ENCODE measurements at regions not wholly inside any gene's neighbourhood (a gene's known extent, or its start where the extent isn't known, plus 50 kb on each side); places are given as distances from the start of the nearest gene placed in this dataset.

DNA sequence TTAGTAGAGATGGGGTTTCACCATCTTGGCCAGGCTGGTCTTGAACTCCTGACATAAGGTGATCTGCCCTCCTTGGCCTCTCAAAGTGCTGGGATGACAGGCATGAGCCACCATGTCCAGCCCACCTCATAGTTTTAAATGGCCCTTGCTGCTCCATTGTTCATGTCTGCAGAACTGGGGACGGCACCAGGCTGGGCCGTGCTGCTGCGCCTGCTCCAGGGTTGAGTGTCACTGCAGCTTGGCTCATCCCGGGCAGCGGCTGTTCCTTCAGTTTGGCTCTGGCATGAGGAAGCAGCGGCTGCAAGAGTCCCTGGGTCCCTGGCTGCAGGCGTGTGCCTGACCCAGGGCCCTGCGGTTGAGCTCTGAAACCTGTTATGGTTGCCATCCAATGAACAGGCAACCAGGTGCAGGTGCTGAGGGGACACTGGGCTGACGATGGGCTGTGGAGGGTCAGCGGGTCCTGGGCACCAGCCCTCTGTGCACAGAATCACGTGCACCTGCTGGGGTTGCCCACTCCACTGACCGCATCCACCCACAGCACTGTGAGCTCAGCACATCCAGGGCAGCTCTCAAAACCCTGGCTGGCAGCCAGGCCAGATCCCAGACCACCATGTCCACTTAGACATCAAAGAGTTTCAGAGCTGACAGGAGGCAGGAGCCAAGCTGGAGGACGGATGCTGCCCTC is 70.2 kb upstream of the PPP2R2D start:
- TF ChIP-seq, protein P1, sequence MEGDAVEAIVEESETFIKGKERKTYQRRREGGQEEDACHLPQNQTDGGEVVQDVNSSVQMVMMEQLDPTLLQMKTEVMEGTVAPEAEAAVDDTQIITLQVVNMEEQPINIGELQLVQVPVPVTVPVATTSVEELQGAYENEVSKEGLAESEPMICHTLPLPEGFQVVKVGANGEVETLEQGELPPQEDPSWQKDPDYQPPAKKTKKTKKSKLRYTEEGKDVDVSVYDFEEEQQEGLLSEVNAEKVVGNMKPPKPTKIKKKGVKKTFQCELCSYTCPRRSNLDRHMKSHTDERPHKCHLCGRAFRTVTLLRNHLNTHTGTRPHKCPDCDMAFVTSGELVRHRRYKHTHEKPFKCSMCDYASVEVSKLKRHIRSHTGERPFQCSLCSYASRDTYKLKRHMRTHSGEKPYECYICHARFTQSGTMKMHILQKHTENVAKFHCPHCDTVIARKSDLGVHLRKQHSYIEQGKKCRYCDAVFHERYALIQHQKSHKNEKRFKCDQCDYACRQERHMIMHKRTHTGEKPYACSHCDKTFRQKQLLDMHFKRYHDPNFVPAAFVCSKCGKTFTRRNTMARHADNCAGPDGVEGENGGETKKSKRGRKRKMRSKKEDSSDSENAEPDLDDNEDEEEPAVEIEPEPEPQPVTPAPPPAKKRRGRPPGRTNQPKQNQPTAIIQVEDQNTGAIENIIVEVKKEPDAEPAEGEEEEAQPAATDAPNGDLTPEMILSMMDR (IDR thresholded peaks at IDR 0.05; ENCODE audit: control insufficient read depth, insufficient read depth, low read depth, low read length, missing control alignments), result no peak
- H3K4me3 ChIP-seq (ENCODE audit: control insufficient read depth, low read depth, low read length), result no peak overlapping the region
- DNase-seq (ENCODE audit: low read depth), result no peak

DNA sequence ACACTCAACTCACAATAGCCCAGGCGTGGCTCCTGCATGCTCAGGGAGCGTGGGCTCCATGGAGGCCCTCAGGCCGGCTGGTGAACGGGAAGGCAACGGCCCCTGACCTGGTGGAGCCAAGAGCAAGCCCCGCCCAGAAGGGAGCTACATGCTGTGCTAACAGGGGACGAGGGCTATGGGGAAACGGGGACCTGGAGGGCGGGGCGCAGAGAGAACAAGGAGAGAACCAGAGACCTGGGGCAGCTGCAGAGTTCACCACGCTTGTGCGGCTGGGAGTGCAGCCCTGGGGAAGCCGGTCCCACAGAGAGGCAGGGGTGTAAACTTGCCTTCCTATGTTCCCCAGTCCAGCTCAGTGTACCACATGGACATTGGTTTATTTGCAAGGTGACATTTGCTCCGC is 69.2 kb upstream of the PPP2R2D start:
- no peak for DNase-seq (ENCODE audit: low read depth)
- no peak overlapping the region for H3K4me3 ChIP-seq (ENCODE audit: control insufficient read depth, low read depth, low read length)
- TF ChIP-seq, protein P1 (IDR thresholded peaks at IDR 0.05; ENCODE audit: control insufficient read depth, insufficient read depth, low read depth, low read length, missing control alignments), result no peak

DNA sequence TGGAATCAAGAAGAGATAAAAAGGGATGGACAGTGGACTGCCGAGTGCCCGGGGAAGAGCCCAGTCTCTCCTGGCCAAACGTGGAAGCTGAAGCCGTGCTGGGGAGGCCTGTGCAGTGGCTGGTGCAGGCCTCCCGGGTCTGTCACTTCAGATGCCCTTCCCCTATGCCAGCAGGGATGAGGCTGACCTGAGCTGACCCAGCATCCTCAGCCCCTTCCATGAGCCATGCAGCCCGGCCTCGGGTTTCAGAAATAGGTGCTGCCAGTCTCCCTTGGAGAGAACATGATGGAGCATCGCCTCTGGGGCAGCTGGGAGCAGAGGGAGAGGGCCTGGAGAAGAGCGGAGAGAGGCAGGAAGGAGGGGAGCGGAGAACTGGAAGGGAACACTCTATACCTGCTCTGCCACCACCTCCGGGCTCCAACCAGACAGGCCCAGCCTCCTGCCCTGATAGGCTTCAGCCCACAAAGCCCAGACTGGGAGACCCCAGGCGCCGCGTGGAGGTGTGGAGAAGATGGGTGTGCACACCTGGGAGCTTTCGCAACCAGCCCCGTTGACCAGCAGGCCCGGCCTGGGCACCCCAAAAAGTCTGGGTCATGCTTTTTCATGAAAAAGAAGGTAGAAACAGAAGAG is 68.6 kb upstream of the PPP2R2D start:
- no peak for DNase-seq (ENCODE audit: low read depth)
- TF ChIP-seq, protein P1 (IDR thresholded peaks at IDR 0.05; ENCODE audit: control insufficient read depth, insufficient read depth, low read depth, low read length, missing control alignments), result no peak
- H3K4me3 ChIP-seq (ENCODE audit: control insufficient read depth, low read depth, low read length), result no peak overlapping the region

DNA sequence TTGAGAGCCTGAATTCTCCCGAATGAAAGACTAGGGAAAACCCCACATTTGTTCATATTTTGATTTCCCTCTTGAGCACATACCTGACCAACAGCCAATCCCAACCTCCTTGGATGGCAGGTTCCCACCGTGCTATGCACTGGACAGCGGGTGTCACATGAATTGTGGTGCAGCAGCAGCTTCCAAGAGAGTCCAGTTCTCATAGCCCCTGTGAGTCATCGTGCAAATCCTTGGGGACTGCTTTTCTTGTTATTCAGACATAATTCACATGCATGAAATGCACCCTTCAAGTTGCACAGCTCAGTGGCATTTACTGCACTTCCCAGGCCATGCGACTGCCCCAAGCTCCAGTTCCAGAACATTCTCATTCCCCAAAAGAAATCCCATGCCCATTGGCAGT is 67.8 kb upstream of the PPP2R2D start:
- no peak for DNase-seq (ENCODE audit: low read depth)
- TF ChIP-seq, protein P1 (IDR thresholded peaks at IDR 0.05; ENCODE audit: control insufficient read depth, insufficient read depth, low read depth, low read length, missing control alignments), result no peak
- H3K4me3 ChIP-seq (ENCODE audit: control insufficient read depth, low read depth, low read length), result no peak overlapping the region

DNA sequence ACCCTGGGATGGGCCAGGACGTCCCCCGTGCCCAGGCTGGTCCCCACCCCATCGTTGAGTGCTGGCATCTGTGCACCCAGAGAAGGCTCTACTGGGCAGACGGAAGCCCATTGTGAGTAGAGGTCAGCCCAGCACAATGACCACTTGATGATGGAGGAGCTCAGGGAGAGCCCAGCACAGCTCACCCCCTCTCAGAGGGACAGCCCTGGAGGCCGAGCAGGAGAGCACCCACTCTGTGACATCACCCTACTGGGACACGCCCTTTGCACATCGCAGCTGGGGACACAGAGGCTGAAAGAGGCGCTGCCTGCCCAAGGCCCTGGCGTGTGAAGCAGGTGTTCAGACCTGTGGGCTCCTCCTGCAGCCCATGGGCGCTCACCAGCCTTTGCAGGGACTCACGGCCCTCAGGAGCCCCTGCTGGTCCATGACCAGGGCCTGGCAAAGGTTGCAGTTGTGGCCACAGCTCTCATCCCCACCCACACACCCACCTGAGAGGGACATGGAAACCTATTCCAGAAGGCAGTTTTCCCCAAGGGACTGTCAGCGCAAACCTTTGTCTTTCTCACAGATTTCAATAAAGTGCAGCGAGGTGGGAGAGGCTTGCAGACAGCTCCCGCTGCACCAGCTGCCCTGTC is 67.2 kb upstream of the PPP2R2D start:
- TF ChIP-seq, protein P1 (IDR thresholded peaks at IDR 0.05; ENCODE audit: control insufficient read depth, insufficient read depth, low read depth, low read length, missing control alignments), result no peak
- no peak overlapping the region for H3K4me3 ChIP-seq (ENCODE audit: control insufficient read depth, low read depth, low read length)
- DNase-seq (ENCODE audit: low read depth), result no peak

DNA sequence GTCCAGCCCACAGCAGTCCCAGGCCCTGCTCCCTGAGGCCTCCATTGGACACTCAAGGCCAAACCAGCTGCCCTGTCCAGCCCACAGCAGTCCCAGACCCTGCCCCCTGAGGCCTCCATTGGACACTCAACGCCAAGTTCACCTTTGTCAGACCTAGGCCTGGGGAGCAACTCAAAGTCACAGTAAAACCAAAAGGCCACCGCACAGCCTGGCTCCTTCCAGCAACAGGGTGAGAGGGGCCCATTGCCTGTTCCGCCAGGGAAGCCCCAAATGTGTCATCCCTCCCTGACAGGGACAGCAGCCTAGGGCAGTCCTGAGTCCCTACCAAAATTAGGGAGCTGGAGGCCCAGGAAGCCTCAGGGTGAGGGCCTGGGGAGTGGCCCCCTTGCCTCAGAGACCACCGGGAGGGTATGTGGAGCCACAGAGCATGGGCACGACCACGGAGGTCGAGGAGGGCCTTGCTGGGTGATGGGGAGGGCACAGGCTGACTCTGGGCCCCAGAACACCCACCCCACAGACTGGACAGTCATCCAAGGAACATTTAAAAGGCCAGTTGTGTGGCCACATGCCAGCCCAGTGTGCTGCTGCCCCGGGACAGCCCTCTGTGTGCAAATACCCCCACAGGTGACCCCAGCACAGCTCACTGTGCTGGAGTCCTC is 66.5 kb upstream of the PPP2R2D start:
- TF ChIP-seq, protein P1 (IDR thresholded peaks at IDR 0.05; ENCODE audit: control insufficient read depth, insufficient read depth, low read depth, low read length, missing control alignments), result no peak
- H3K4me3 ChIP-seq (ENCODE audit: control insufficient read depth, low read depth, low read length), result no peak overlapping the region
- no peak for DNase-seq (ENCODE audit: low read depth)

Measured in AG09309 (cell line).